Smooth muscle cell (in vitro differentiated cells): ENCODE measurements at regions not wholly inside any gene's neighbourhood (a gene's known extent, or its start where the extent isn't known, plus 50 kb on each side); places are given as distances from the start of the nearest gene placed in this dataset.
"Not testable (repeated sequence)": the region's sequence is repeated elsewhere in the genome, so short reads cannot be mapped to it uniquely, and the experiment has no call there.

Source experiments
- DNase-seq: peaks from one replicate; lab custom pipeline; 2025; ENCODE audit not compliant: unreplicated experiment; lab: John Stamatoyannopoulos, UW
- H2AFZ ChIP-seq: fragments of 200-600 bp; sonication (generic); 2 replicates; pipeline ENCODE4 v1.6.0; 2016; ENCODE audit warnings: antibody characterized with exemption, low read depth, mild to moderate bottlenecking
- H3F3A ChIP-seq: fragments of 200-600 bp; sonication (generic); 2 replicates; pipeline ENCODE4 v1.6.0; 2017; ENCODE audit warnings: antibody characterized with exemption, low read depth
- H3K27ac ChIP-seq: fragments of 200-600 bp; sonication (generic); 2 replicates; pipeline ENCODE4 v1.5.1; 2016; ENCODE audit warnings: low read depth, mild to moderate bottlenecking
- H3K27me3 ChIP-seq: fragments of 200-600 bp; sonication (generic); 2 replicates; pipeline ENCODE4 v1.6.1; 2016; ENCODE audit warnings: low read depth, mild to moderate bottlenecking
- H3K36me3 ChIP-seq: fragments of 200-600 bp; sonication (generic); 2 replicates; pipeline ENCODE4 v1.5.1; 2016; ENCODE audit warnings: low read depth
- H3K4me1 ChIP-seq: fragments of 200-600 bp; sonication (generic); 2 replicates; pipeline ENCODE4 v1.5.1; 2016; ENCODE audit warnings: low read depth
- H3K4me2 ChIP-seq: fragments of 200-600 bp; sonication (generic); 2 replicates; pipeline ENCODE4 v1.6.0; 2016; ENCODE audit warnings: mild to moderate bottlenecking
- H3K4me3 ChIP-seq: fragments of 200-600 bp; sonication (generic); 2 replicates; pipeline ENCODE4 v1.5.1; 2016; ENCODE audit warnings: mild to moderate bottlenecking
- H3K79me2 ChIP-seq: fragments of 200-600 bp; sonication (generic); 2 replicates; pipeline ENCODE4 v1.6.0; 2016; ENCODE audit warnings: low read depth, mild to moderate bottlenecking
- H3K9ac ChIP-seq: fragments of 200-600 bp; sonication (generic); 2 replicates; pipeline ENCODE4 v1.6.0; 2016; ENCODE audit warnings: low read depth
- H3K9me3 ChIP-seq: fragments of 200-600 bp; sonication (generic); replicated peaks from 2 replicates; pipeline ENCODE4 v1.5.1; 2016; ENCODE audit warnings: low read depth
- H4K20me1 ChIP-seq: fragments of 200-600 bp; sonication (generic); 2 replicates; pipeline ENCODE4 v1.6.0; 2016; ENCODE audit warnings: low read depth
- WGBS: methylation state at CpG from one replicate; pipeline ENCODE4 v1.1.7; 2016; ENCODE audit warnings: low lambda C conversion rate; 5-methylcytosine and 5-hydroxymethylcytosine counted together
- TF ChIP-seq, protein P1 (sequence below): fragments of 200-600 bp; sonication (generic); IDR thresholded peaks from 2 replicates; pipeline ENCODE4 v1.5.1; 2017; ENCODE audit warnings: borderline replicate concordance, mild to moderate bottlenecking, antibody characterized with exemption; ENCODE audit not compliant: insufficient read depth, poor library complexity, severe bottlenecking

DNA sequence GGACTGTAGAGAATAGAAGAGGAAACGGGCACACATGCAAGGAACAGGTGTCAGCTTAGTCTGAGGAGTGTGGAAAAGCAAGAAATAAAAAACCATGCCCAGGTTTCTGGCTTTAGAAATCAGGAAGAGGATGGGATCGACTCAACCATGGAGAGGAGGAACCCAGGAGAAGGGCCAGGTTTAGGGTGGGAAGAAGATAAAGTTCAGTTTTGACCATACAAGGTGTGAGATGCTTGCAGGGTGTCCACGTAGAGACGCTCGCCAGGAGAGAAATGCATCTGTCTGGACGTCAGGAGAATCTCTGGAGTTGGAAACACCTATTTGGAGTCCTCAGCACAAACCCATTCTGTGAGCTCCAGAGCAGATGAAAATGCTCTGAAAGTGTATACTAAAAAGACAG is 275.1 kb downstream of the CYRIA start:
- Histone ChIP-seq H3K79me2 (no peaks in the 10 kb centered on the region), H3K4me1 (peaks cover 15% of the 10 kb centered on the region), H3K4me3 (no peak overlapping the region), H3K9me3 (no peaks in the 10 kb centered on the region), H4K20me1 (no peaks in the 10 kb centered on the region), H2AFZ (no peak overlapping the region), H3K9ac (no peak overlapping the region), H3K36me3 (no peaks in the 10 kb centered on the region), H3K27ac (no peak overlapping the region), H3F3A (no peaks in the 10 kb centered on the region), H3K4me2 (no peak overlapping the region), H3K27me3 (peaks cover 24% of the 10 kb centered on the region)
- WGBS: 92% methylated on average over 6 of the region's 6 CpGs
- no peak for DNase-seq
- TF ChIP-seq, protein P1, sequence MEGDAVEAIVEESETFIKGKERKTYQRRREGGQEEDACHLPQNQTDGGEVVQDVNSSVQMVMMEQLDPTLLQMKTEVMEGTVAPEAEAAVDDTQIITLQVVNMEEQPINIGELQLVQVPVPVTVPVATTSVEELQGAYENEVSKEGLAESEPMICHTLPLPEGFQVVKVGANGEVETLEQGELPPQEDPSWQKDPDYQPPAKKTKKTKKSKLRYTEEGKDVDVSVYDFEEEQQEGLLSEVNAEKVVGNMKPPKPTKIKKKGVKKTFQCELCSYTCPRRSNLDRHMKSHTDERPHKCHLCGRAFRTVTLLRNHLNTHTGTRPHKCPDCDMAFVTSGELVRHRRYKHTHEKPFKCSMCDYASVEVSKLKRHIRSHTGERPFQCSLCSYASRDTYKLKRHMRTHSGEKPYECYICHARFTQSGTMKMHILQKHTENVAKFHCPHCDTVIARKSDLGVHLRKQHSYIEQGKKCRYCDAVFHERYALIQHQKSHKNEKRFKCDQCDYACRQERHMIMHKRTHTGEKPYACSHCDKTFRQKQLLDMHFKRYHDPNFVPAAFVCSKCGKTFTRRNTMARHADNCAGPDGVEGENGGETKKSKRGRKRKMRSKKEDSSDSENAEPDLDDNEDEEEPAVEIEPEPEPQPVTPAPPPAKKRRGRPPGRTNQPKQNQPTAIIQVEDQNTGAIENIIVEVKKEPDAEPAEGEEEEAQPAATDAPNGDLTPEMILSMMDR: no peak

DNA sequence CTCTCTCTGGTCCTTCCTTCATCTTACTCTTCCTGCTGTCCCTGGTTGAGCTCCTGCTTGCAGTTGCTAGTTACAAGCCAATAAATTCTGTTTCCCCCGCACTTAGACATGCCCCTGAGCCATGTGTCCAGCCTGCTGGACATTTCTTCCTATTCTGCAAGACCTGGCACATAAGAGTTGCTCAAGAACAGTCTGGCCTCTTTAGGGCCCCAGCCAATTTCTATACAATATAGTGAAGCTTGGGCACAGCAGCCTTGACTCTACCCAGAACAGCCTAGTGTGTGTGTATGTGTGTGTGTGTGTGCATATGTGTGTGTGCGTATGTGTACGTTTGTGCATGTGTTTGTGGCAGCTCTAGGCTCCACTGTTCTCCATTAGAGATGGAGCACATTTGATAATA is 276.0 kb downstream of the CYRIA start:
- peaks cover 15% of the 10 kb centered on the region for H3K4me1 ChIP-seq
- no peaks in the 10 kb centered on the region for H4K20me1 ChIP-seq
- H3K9me3 ChIP-seq: no peaks in the 10 kb centered on the region
- no peaks in the 10 kb centered on the region for H3F3A ChIP-seq
- 82% methylated on average over 3 of the region's 3 CpGs for WGBS
- DNase-seq: no peak
- TF ChIP-seq, protein P1: no peak
- peaks cover 24% of the 10 kb centered on the region for H3K27me3 ChIP-seq
- H2AFZ ChIP-seq: no peak overlapping the region
- no peaks in the 10 kb centered on the region for H3K36me3 ChIP-seq
- H3K4me3 ChIP-seq: no peak overlapping the region
- no peak overlapping the region for H3K27ac ChIP-seq
- no peak overlapping the region for H3K9ac ChIP-seq
- H3K79me2 ChIP-seq: no peaks in the 10 kb centered on the region
- no peak overlapping the region for H3K4me2 ChIP-seq

DNA sequence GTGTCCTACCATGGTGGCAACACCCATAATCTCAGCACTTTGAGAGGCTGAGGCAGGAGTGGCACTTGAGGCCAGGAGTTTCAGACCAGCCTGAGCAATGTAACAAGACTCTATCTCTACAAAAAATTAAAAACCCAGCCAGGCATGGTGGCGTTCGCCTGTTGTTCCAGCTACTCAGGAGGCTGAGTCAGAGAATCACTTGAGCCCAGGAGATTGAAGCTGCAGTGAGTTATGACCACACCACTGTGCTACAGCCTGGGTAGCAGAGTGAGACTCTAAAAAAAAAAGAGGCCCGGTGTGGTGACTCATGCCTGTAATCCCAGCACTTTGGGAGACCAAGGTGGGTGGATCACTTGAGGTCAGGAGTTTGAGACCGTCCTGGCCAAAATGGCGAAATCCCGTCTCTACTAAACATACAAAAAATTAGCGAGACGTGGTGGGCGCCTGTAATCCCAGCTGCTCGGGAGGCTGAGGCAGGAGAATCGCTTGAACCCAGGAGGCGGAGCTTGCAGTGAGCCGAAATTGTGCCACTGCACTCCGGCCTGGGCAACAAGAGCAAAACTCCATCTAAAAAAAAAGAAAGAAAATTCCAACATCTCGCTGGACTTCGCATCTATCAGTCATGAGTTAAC is 277.3 kb downstream of the CYRIA start:
- not testable (repeated sequence) for H3K9ac ChIP-seq, H4K20me1 ChIP-seq, H3K4me2 ChIP-seq, DNase-seq, H3K9me3 ChIP-seq, H3K79me2 ChIP-seq, H3K36me3 ChIP-seq, H3K4me1 ChIP-seq, H2AFZ ChIP-seq, H3K27ac ChIP-seq, H3F3A ChIP-seq, H3K4me3 ChIP-seq
- WGBS: 63% methylated on average over 15 of the region's 16 CpGs
- H3K27me3 ChIP-seq: peaks cover 20% of the 10 kb centered on the region

DNA sequence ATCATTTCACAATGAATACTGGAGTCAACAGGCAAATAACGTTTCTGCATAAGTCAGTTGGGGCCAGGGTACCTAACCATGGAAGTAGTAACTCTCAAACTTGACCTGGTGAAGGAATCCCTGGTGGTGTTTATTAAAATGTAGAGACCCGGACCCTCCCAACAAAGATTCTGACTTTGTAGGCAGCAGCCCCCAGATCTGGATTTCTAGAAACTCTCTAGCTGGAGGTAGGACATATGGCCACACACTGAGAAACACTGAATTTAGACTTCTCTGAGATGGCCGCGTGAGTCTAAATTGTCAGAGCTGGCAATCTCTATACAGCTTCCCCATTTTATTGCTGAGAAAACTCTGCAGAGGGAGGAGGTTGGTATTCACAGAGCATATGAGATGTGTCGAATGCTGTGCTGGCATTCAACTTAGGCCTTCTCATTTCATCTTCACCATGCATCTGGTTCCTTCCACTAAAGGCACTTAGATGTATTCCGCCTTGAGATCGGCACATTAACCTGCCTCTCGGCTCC is 278.1 kb downstream of the CYRIA start:
- H2AFZ ChIP-seq: no peak overlapping the region
- H3K36me3 ChIP-seq: no peaks in the 10 kb centered on the region
- WGBS: 96% methylated on average over 8 of the region's 8 CpGs
- no peak overlapping the region for H3K9ac ChIP-seq
- H3K9me3 ChIP-seq: no peaks in the 10 kb centered on the region
- H3K4me2 ChIP-seq: no peak overlapping the region
- H4K20me1 ChIP-seq: no peaks in the 10 kb centered on the region
- H3K27ac ChIP-seq: no peak overlapping the region
- peaks cover 17% of the 10 kb centered on the region for H3K27me3 ChIP-seq
- H3K79me2 ChIP-seq: no peaks in the 10 kb centered on the region
- H3K4me3 ChIP-seq: no peak overlapping the region
- no peak for DNase-seq
- TF ChIP-seq, protein P1: no peak
- H3F3A ChIP-seq: no peaks in the 10 kb centered on the region
- H3K4me1 ChIP-seq: no peaks in the 10 kb centered on the region
